ENCODE measurements at regions not wholly inside any gene's neighbourhood (a gene's known extent, or its start where the extent isn't known, plus 50 kb on each side); places are given as distances from the start of the nearest gene placed in this dataset.

DNA sequence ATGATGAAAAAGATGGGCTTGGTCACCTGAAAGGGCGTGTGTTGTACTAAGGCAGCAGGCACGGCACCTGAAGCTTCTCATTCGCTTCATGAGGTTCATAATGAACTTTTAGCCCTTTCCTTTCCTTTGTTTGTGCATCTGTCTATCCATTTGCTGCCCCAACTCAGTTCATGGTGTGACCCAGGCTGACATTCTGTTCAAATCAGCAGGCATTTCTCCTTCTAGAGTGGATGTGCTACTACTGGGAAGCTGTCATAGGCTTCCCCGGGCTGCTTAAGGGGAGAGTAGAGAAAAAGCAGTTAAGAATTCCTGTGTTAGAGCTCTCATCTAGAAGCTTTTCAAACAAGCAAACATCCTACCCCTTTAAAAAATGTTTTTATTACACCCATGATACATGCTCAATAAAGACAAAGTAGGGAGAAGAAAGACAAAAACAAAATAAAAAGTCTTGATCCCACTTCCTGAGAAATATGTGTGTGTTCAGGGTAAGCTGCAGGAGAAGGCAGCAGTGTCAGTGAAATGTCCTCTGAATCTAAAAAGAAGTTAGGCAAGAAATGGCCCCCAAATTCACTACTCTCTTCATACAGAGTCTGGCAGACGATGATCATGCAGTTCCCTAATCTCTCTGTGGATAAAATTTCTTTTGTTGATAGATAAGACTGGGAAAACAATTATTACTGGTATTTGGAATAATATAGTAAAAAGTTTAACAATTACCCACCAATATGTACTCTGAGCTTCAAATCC lies 136.9 kb upstream of the PFN2 start (continued):
- no peak for TF ChIP-seq GATA2 (CRISPR knock-in tag; IDR thresholded peaks at IDR 0.05)
- TF ChIP-seq HNRNPH1 (optimal IDR thresholded peaks at IDR 0.05; ENCODE audit: low read depth, low read length) = no peak

DNA sequence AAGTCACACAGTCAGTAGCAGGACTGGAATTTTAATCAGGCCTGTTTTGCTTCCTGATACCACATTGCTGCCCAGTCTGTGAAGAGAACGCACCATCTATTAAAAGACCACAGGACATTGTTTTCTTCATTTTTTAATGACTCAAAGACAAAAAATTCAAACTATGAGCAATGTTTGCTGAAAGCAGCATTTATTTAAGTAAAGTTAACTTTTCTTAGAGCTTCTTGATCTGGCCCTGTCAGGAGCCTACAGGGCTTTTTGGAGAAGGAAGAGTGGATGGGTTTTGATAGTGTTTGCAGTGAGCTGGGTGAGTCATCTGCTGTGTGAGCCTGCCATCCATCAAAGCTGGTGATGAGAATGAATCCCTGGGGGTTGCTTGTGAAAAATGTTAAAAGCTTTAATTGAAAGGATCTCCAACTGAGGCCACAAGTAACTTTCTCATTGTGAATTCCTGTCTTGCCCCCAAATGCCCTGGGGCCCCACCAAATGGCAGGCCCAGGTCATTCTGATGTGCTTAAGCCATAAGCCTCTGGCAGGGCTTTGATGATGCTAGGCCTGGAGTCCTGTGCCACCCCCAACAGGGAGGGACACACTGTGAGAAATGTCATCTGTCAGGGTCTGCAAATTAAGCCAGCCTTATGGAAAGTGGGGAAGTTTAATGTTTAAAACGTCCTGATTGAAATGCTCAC lies 136.2 kb upstream of the PFN2 start:
- no TSS peak for BruUV-seq (replicated peaks)
- intact Hi-C loops (cut with micrococcal nuclease) (no loop called here), in situ Hi-C loops (cut with MboI) (no loop called here)
- POLR2A ChIA-PET = interaction anchor here (0.6 to 1.2 kb wide), 3 partner anchors 40 to 77 kb away, joined by 3 to 4 read pairs (median 3); no protein-coding TSS in a partner anchor
- ATAC-seq (no peak), DNase-seq (ENCODE audit: extremely low read depth in 1 of 4, low spot score in 3 of 4) (no peak), FAIRE-seq (no peak)
- no peaks in the 10 kb centered on the region; a peak in 1 of 5 replicates for H3K27me3 ChIP-seq (ENCODE audit: control insufficient read depth in 2 of 2, insufficient read depth in 2 of 2, low read length in 2 of 2)
- H4K20me1 ChIP-seq (replicated peaks; ENCODE audit: control insufficient read depth, insufficient read depth, low read length) = no peaks in the 10 kb centered on the region
- no peak overlapping the region for H3K9ac ChIP-seq (ENCODE audit: insufficient read depth in 1 of 2, low read depth in 2 of 2, low read length in 2 of 2)
- no peak overlapping the region for H2AFZ ChIP-seq (ENCODE audit: low read depth, low read length)
- no peaks in the 10 kb centered on the region for H3K9me3 ChIP-seq (replicated peaks; ENCODE audit: control insufficient read depth, insufficient read depth, low read depth, low read length)
- H3K79me2 ChIP-seq (ENCODE audit: control insufficient read depth, insufficient read depth, low read length) = no peaks in the 10 kb centered on the region
- no peaks in the 10 kb centered on the region for H3K4me1 ChIP-seq (replicated peaks in 1 of 2; ENCODE audit: control insufficient read depth in 2 of 2, insufficient read depth in 2 of 2, low read length in 2 of 2)
- H3K4me3 ChIP-seq = no peak overlapping the region
- no peaks in the 10 kb centered on the region for H3K9me1 ChIP-seq (ENCODE audit: control insufficient read depth, insufficient read depth, low read length)
- H3K36me3 ChIP-seq (ENCODE audit: control insufficient read depth, insufficient read depth, low read length) = no peaks in the 10 kb centered on the region
- CTCF ChIA-PET (ENCODE audit: low intra/inter-chr PET ratio) = no interaction called here
- H3K4me2 ChIP-seq (ENCODE audit: insufficient read depth, low read length) = no peak overlapping the region
- H3K27ac ChIP-seq (ENCODE audit: extremely low read depth, low read depth, low read length) = no peak overlapping the region
- WGBS (ENCODE audit: insufficient coverage, low coverage, missing lambda C conversion rate) = 3% methylated on average over 2 of the region's 2 CpGs
- TF ChIP-seq ID3 (CRISPR knock-in tag; IDR thresholded peaks at IDR 0.05) (no peak), ID3 (tag; IDR thresholded peaks at IDR 0.05) (no peak), ZNF75A (CRISPR knock-in tag; IDR thresholded peaks at IDR 0.05) (no peak), MAFK (IDR thresholded peaks at IDR 0.05; ENCODE audit: low read length) (no peak), CEBPB (tag; IDR thresholded peaks at IDR 0.05) (no peak)
- TF ChIP-seq, protein P1, sequence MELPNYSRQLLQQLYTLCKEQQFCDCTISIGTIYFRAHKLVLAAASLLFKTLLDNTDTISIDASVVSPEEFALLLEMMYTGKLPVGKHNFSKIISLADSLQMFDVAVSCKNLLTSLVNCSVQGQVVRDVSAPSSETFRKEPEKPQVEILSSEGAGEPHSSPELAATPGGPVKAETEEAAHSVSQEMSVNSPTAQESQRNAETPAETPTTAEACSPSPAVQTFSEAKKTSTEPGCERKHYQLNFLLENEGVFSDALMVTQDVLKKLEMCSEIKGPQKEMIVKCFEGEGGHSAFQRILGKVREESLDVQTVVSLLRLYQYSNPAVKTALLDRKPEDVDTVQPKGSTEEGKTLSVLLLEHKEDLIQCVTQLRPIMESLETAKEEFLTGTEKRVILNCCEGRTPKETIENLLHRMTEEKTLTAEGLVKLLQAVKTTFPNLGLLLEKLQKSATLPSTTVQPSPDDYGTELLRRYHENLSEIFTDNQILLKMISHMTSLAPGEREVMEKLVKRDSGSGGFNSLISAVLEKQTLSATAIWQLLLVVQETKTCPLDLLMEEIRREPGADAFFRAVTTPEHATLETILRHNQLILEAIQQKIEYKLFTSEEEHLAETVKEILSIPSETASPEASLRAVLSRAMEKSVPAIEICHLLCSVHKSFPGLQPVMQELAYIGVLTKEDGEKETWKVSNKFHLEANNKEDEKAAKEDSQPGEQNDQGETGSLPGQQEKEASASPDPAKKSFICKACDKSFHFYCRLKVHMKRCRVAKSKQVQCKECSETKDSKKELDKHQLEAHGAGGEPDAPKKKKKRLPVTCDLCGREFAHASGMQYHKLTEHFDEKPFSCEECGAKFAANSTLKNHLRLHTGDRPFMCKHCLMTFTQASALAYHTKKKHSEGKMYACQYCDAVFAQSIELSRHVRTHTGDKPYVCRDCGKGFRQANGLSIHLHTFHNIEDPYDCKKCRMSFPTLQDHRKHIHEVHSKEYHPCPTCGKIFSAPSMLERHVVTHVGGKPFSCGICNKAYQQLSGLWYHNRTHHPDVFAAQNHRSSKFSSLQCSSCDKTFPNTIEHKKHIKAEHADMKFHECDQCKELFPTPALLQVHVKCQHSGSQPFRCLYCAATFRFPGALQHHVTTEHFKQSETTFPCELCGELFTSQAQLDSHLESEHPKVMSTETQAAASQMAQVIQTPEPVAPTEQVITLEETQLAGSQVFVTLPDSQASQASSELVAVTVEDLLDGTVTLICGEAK (IDR thresholded peaks at IDR 0.05) = no peak
- TF ChIP-seq, protein P1 (CRISPR knock-in tag; IDR thresholded peaks at IDR 0.05) = no peak
- TF ChIP-seq, protein P2, sequence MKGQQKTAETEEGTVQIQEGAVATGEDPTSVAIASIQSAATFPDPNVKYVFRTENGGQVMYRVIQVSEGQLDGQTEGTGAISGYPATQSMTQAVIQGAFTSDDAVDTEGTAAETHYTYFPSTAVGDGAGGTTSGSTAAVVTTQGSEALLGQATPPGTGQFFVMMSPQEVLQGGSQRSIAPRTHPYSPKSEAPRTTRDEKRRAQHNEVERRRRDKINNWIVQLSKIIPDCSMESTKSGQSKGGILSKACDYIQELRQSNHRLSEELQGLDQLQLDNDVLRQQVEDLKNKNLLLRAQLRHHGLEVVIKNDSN (CRISPR knock-in tag; IDR thresholded peaks at IDR 0.05) = no peak
